Caki2 (cell line): ENCODE measurements at regions not wholly inside any gene's neighbourhood (a gene's known extent, or its start where the extent isn't known, plus 50 kb on each side); places are given as distances from the start of the nearest gene placed in this dataset.

Source experiments
- DNase-seq: peaks from one replicate; pipeline ENCODE4 v3.0.0-alpha.2; 2015; ENCODE audit warnings: low read depth
- in situ Hi-C: cut with HindIII; loops from 2 replicates; pipeline ENCODE4 v1.10.0; 2016; ENCODE audit warnings: low sequenced_read_pairs, low pct_unique_long_range_greater_than_20kb, mixed read lengths

GRCh38 chr20:39290575-39290974, 328.4 kb downstream of the DHX35 start:
- in situ Hi-C loops: no loop called here
- DNase-seq: peak; percentile 26

GRCh38 chr20:39289831-39290230, 327.7 kb downstream of the DHX35 start:
- DNase-seq: no peak
- in situ Hi-C loops: no loop called here

GRCh38 chr20:39289316-39289715, 327.2 kb downstream of the DHX35 start:
- no peak for DNase-seq
- in situ Hi-C loops: no loop called here

GRCh38 chr20:39283464-39283863, 321.3 kb downstream of the DHX35 start:
- in situ Hi-C loops: no loop called here

GRCh38 chr20:39282619-39283092, 320.5 kb downstream of the DHX35 start:
- DNase-seq: no peak
- in situ Hi-C loops: no loop called here

More at GRCh38 chr20:39283464-39283863, 321.3 kb downstream of the DHX35 start:
- DNase-seq: no peak

- no peak for DNase-seq
- in situ Hi-C loops: no loop called here
Observed at GRCh38 chr20:39280875-39281274, 318.7 kb downstream of the DHX35 start.

- no peak for DNase-seq
- in situ Hi-C loops: no loop called here
Observed at GRCh38 chr20:39278230-39278788, 316.2 kb downstream of the DHX35 start.

- no peak for DNase-seq
- in situ Hi-C loops: no loop called here
Observed at GRCh38 chr20:39277185-39277584, 315.0 kb downstream of the DHX35 start.

GRCh38 chr20:39270837-39271604, 308.9 kb downstream of the DHX35 start:
- in situ Hi-C loops: no loop called here
- DNase-seq: no peak

- in situ Hi-C loops: no loop called here
- DNase-seq: no peak
Observed at GRCh38 chr20:39269493-39270217, 307.5 kb downstream of the DHX35 start.

GRCh38 chr20:39268981-39269461, 306.9 kb downstream of the DHX35 start:
- in situ Hi-C loops: no loop called here
- peak; percentile 17 for DNase-seq

GRCh38 chr20:39268491-39268951, 306.4 kb downstream of the DHX35 start:
- in situ Hi-C loops: no loop called here
- DNase-seq: no peak

- in situ Hi-C loops: no loop called here
- DNase-seq: no peak
Observed at GRCh38 chr20:39266989-39267388, 304.8 kb downstream of the DHX35 start.

- DNase-seq: peak; percentile 83
- in situ Hi-C loops: no loop called here
Observed at GRCh38 chr20:39264506-39265172, 302.5 kb downstream of the DHX35 start.

GRCh38 chr20:39263076-39263475, 300.9 kb downstream of the DHX35 start:
- in situ Hi-C loops: no loop called here
- no peak for DNase-seq

- no peak for DNase-seq
- in situ Hi-C loops: no loop called here
Observed at GRCh38 chr20:39259808-39260207, 297.7 kb downstream of the DHX35 start.

- DNase-seq: no peak
- in situ Hi-C loops: no loop called here
Observed at GRCh38 chr20:39259010-39259803, 297.1 kb downstream of the DHX35 start.

GRCh38 chr20:39258253-39258652, 296.1 kb downstream of the DHX35 start:
- no peak for DNase-seq
- in situ Hi-C loops: no loop called here
